Coronary artery (tissue), 2 donors: ENCODE measurements at regions not wholly inside any gene's neighbourhood (a gene's known extent, or its start where the extent isn't known, plus 50 kb on each side); places are given as distances from the start of the nearest gene placed in this dataset.

Experiments used
- DNase-seq: peaks from one replicate; pipeline ENCODE4 v3.0.0-alpha.2; 2017; ENCODE audit warnings: low spot score
- H3K27ac ChIP-seq, 2 donors: fragments of 200-600 bp; sonication (generic); one replicate each; pipeline ENCODE4 v1.5.1; 2016 to 2019
- H3K4me3 ChIP-seq: fragments of 200-600 bp; sonication (generic); 2 replicates; pipeline ENCODE4 v1.5.1; 2016; ENCODE audit warnings: mild to moderate bottlenecking, moderate library complexity
- TF ChIP-seq, protein P1 (sequence below): fragments of 200-600 bp; sonication (generic); IDR thresholded peaks from one replicate; pipeline ENCODE4 v1.5.1; 2019; ENCODE audit warnings: antibody characterized with exemption

DNA sequence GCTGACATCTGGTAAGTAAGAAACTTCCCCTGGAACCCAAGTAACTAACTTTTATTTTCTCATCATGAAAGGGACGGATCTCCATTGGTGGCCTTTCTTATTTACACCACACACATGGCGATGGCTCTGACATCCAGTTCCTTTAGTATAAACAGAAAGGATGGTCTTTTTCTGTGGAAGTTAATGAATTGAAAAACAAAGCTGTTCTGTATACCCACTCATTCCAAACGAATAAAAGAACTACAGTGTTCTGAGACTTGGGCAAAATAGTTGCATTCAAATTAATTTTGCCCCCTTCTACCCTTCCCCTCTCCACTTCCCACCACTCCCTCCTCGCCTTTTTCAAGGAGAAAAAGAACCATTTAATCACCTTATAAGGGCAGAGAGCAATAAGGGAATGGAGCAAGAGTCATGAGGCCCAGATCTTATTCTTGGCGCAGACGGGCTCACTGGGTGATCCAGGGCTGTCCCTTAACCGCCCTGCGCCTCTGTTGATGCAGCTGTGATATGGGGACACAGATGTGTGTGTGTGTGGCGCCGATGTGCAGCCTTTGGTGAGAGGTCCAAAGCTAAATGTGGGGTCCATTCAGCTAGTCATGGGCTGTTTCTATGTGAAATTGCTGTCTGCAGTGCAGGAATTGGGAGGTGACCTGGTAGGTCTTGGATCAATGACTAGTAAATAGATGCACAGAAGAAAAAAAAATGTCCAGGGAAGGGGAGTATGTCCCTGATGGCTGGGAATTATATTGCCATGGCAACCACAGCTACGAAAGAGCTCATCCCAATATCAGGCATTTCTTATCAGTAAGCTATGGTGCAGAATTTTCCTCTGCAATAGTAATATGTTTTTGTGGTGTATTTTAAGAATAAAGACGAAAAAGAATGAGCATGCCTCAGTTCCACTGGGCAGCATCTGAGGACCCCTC lies 141.5 kb upstream of the ERCC6L2 start:
- TF ChIP-seq, protein P1, sequence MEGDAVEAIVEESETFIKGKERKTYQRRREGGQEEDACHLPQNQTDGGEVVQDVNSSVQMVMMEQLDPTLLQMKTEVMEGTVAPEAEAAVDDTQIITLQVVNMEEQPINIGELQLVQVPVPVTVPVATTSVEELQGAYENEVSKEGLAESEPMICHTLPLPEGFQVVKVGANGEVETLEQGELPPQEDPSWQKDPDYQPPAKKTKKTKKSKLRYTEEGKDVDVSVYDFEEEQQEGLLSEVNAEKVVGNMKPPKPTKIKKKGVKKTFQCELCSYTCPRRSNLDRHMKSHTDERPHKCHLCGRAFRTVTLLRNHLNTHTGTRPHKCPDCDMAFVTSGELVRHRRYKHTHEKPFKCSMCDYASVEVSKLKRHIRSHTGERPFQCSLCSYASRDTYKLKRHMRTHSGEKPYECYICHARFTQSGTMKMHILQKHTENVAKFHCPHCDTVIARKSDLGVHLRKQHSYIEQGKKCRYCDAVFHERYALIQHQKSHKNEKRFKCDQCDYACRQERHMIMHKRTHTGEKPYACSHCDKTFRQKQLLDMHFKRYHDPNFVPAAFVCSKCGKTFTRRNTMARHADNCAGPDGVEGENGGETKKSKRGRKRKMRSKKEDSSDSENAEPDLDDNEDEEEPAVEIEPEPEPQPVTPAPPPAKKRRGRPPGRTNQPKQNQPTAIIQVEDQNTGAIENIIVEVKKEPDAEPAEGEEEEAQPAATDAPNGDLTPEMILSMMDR: no peak
- no peak for DNase-seq
- Histone ChIP-seq H3K4me3 (no peak overlapping the region), H3K27ac (no peak overlapping the region)

DNA sequence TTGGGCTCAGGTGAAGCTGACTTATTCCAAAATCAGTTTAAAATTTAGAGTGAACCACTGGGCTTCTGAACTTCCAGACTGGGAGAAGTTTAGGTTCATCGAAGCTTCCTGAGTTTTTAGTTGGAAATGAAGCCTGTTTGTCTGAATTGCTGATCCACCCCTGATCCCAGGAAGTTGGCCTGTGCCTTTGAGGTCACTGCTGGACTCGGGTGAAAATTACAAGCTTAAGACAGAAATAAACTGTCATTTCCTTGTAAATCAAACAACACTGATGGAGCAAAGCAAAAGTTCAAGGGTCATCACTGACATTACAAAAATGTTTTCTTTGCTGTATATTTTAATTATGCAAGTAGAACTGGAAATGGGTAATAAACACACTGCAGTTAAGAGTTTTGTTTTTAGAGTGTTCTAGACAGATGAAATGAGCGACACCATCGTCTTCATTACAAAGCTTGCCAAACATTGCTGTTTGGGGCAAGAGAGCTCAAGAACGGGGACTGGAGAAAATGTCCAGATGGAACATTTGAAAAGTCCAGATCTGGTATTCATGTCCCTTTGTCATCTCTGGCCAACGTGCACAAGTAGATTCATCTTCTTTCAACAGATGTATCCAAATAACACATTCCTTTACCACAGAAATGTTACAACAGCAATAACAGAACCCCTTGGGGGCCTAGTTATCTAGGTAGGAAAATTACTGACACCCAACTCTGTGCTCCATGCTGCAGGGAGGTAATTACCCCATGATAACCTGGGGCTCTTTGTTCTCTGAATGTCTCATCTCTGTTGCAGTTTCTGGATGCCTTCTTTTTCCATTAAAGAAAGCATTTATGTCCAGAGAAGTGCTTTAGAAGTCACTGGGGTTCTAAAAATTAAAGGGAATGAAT lies 142.4 kb upstream of the ERCC6L2 start:
- no peak for DNase-seq
- no peak overlapping the region for H3K27ac ChIP-seq

GRCh38 chr9:95731876-95732275 lies 143.6 kb upstream of the ERCC6L2 start:
- no peak for DNase-seq
- no peak overlapping the region for H3K4me3 ChIP-seq
- TF ChIP-seq, protein P1: no peak
- no peak overlapping the region for H3K27ac ChIP-seq

More for the DNA sequence above, 142.4 kb upstream of the ERCC6L2 start:
- TF ChIP-seq, protein P1: no peak
- H3K4me3 ChIP-seq: no peak overlapping the region

DNA sequence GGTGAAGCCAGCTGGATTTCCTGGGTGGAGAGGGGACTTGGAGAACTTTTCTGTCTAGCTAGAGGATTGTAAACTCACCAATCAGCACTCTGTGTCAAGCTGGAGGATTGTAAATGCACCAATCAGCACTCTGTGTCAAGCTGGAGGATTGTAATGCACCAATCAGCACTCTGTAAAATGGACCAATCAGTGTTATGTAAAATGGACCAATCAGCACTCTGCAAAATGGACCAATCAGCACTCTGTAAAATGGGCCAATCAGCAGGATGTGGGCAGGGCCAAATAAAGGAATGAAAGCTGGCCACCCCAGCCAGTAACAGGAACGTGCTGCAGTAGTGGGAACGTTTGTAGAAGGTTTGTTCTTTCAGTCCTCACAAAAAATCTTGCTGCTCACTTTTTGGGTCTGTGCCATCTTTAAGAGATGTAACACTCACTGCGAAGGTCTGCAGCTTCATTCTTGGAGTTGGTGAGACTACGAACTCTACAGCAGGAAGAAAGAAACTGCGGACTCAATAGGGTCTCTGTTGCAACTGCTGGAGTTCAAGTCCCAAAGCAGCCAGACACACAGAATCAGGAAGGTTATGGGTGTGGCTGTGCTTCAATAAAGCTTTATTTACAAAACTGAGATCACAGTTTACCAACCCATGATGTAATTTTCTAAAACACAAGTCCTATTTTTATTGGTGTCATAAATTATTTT lies 145.7 kb upstream of the ERCC6L2 start:
- DNase-seq: no peak
- TF ChIP-seq, protein P1: no peak
- no peak overlapping the region for H3K4me3 ChIP-seq
- no peak overlapping the region for H3K27ac ChIP-seq

GRCh38 chr9:95729046-95729445 lies 146.4 kb upstream of the ERCC6L2 start:
- DNase-seq: no peak
- no peak overlapping the region for H3K27ac ChIP-seq

GRCh38 chr9:95727947-95728520 lies 147.5 kb upstream of the ERCC6L2 start:
- no peak overlapping the region for H3K4me3 ChIP-seq
- TF ChIP-seq, protein P1: no peak

More at GRCh38 chr9:95729046-95729445, 146.4 kb upstream of the ERCC6L2 start:
- TF ChIP-seq, protein P1: no peak
- no peak overlapping the region for H3K4me3 ChIP-seq

More at GRCh38 chr9:95727947-95728520, 147.5 kb upstream of the ERCC6L2 start:
- no peak for DNase-seq
- H3K27ac ChIP-seq: no peak overlapping the region
